ENCODE measurements at regions not wholly inside any gene's neighbourhood (a gene's known extent, or its start where the extent isn't known, plus 50 kb on each side); places are given as distances from the start of the nearest gene placed in this dataset.

GRCh38 chr2:53543083-53543482 is 224.5 kb upstream of the CHAC2 start:
- TF ChIP-seq CTCF (IDR thresholded peaks at IDR 0.05; ENCODE audit: low read depth, low read length, poor library complexity, severe bottlenecking), result no peak
- no peak for TF ChIP-seq EZH2phosphoT487 (IDR thresholded peaks at IDR 0.05; ENCODE audit: borderline replicate concordance, low read length)

Measured in DOHH2 (cell line).